IPS-18c (cell line): ENCODE measurements at regions not wholly inside any gene's neighbourhood (a gene's known extent, or its start where the extent isn't known, plus 50 kb on each side); places are given as distances from the start of the nearest gene placed in this dataset.

Experiments
- H3K4me3 ChIP-seq: 2 replicates; pipeline ENCODE4 v1.7.0; 2013; ENCODE audit warnings: low read depth, mild to moderate bottlenecking, low read length, moderate library complexity; ENCODE audit not compliant: insufficient read depth
- H3K9me3 ChIP-seq: one replicate; pipeline ENCODE4 v1.6.1; 2013; ENCODE audit warnings: mild to moderate bottlenecking, low read length, moderate library complexity; ENCODE audit not compliant: control insufficient read depth, insufficient read depth

DNA sequence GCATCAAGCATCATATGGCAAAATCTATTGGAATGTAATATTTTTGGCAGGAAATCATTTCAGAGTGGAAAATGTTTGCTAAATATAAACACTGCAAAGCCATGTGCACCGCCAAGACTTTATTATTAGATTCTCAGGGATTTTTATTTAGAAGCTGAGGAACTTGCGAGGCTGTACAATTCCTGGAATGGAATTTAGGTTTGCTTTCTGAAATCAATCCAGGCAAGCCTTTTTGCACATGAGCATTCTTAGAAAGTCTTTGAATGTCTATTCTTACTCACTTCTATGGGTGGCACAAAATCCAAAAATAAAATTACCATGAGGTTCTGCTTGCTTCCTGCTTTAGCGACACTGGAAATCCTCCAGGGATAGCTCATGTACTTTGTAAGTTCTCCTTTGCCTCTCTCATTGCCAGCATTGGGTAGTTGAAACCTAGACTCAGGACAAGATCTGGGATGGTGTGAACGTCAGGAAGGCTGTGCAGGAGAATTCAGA, 71.5 kb upstream of the PALM2AKAP2 start:
- H3K4me3 ChIP-seq, result no peak overlapping the region
- no peaks in the 10 kb centered on the region for H3K9me3 ChIP-seq

GRCh38 chr9:109709866-109710265, 70.1 kb upstream of the PALM2AKAP2 start:
- Histone ChIP-seq H3K9me3 (no peaks in the 10 kb centered on the region), H3K4me3 (no peak overlapping the region)

GRCh38 chr9:109710830-109711229, 69.2 kb upstream of the PALM2AKAP2 start:
- H3K4me3 ChIP-seq, result no peak overlapping the region
- no peaks in the 10 kb centered on the region for H3K9me3 ChIP-seq

DNA sequence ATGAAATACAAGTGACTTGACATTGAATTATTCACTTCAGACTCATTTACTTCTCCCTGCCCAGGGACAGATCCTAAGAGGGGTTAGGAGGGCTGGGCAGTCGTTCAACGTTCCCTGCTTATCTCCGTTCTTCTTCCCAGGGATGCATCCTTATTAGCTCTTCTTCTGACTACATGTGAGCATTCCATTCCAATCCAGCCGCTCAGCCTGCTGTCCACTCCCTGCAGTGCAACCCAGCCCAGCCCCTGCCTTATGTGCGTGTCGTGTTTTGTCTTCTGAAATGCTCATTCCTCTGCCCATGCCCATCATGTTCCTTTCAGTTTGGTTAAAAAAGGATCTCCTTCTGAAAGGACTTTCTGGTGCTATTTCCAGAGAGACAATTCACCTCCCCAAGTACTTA, 64.7 kb upstream of the PALM2AKAP2 start:
- no peaks in the 10 kb centered on the region for H3K9me3 ChIP-seq

DNA sequence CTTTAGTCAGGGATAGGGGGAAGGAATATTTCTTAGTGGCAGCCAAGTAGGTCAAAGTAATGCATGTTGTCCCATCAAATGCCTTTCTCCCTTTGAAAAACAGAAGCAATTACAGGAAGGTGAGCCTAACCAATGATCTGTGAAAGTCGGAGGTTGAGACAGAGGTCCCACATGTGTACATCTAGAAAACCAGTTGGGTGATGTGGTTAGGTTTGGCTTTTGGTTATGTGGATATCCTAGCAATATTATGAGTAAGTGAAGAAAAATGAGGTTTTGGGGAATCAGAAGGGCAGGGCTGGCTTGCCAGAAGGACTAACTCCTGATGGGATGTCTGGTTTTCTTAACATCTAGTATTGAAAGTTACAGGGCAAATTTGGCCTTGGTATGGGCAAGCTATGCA, 63.4 kb upstream of the PALM2AKAP2 start:
- Histone ChIP-seq H3K9me3 (no peaks in the 10 kb centered on the region), H3K4me3 (no peak overlapping the region)

More for the DNA sequence above, 64.7 kb upstream of the PALM2AKAP2 start:
- no peak overlapping the region for H3K4me3 ChIP-seq

DNA sequence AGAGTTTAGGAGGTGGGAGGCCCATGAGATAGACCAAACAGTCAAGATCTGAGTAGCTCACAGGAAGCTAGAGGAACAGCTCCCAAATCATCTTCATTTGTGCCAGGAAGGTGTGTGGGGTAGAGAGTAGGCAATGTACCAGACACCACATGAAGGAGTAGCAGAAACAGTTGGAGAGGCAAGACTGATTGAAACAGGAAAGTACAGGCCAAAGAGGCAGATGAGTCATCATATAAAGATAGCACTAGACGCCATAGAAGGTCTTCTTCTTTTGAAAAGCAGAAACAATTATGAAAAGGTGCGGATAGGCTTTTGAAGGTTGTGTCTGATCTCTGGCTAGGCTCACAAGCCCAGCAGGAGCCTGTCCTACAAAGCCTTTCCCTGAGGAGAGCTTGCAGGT, 62.7 kb upstream of the PALM2AKAP2 start:
- Histone ChIP-seq H3K4me3 (no peak overlapping the region), H3K9me3 (no peaks in the 10 kb centered on the region)

- no peaks in the 10 kb centered on the region for H3K9me3 ChIP-seq
- H3K4me3 ChIP-seq, result no peak overlapping the region
Measured at GRCh38 chr9:109718861-109719260, 61.1 kb upstream of the PALM2AKAP2 start.

DNA sequence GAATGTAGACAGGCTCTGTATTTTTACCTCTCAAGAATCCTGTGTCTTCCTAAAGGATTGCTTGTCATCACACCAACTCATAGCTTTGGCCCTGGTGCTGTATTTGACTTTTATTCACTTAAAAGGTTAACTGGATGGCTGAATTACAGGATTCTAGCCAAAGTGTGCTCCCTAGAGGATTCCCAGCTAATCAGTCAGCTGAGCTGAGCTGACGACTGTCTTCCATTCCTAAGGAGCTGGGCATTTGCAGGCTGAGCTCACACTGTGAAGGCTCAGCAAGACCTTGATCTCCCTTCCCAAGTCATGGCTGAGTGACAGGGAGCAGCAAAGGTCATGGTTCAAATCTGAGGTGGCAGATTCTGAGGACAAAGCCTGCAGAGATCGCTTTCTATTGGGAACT, 59.0 kb upstream of the PALM2AKAP2 start:
- Histone ChIP-seq H3K4me3 (no peak overlapping the region), H3K9me3 (no peaks in the 10 kb centered on the region)

- Histone ChIP-seq H3K4me3 (no peak overlapping the region), H3K9me3 (no peaks in the 10 kb centered on the region)
Measured at GRCh38 chr9:109722007-109722406, 58.0 kb upstream of the PALM2AKAP2 start.

GRCh38 chr9:109723781-109724180, 56.2 kb upstream of the PALM2AKAP2 start:
- no peak overlapping the region for H3K4me3 ChIP-seq
- no peaks in the 10 kb centered on the region for H3K9me3 ChIP-seq

DNA sequence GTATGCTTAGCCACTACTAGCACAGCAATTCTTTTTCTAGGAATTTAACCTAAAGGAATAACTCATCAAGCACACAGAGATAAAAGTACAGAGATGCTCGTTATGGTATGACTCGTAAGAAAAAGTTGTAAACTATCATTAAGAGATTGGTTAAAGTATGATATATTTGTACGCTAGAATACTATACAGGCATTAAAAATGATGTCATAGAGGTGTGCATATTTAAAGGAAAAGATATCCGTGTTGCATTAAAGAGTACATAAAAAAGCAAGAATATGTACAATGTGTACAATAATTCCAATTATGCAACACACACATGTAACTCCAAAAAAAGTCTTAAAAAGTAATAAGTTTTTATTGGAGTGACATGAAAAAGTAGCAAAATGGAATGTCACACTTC, 54.5 kb upstream of the PALM2AKAP2 start:
- no peak overlapping the region for H3K4me3 ChIP-seq
- no peaks in the 10 kb centered on the region for H3K9me3 ChIP-seq

GRCh38 chr9:109726119-109726518, 53.9 kb upstream of the PALM2AKAP2 start:
- H3K4me3 ChIP-seq, result no peak overlapping the region
- H3K9me3 ChIP-seq, result no peaks in the 10 kb centered on the region

DNA sequence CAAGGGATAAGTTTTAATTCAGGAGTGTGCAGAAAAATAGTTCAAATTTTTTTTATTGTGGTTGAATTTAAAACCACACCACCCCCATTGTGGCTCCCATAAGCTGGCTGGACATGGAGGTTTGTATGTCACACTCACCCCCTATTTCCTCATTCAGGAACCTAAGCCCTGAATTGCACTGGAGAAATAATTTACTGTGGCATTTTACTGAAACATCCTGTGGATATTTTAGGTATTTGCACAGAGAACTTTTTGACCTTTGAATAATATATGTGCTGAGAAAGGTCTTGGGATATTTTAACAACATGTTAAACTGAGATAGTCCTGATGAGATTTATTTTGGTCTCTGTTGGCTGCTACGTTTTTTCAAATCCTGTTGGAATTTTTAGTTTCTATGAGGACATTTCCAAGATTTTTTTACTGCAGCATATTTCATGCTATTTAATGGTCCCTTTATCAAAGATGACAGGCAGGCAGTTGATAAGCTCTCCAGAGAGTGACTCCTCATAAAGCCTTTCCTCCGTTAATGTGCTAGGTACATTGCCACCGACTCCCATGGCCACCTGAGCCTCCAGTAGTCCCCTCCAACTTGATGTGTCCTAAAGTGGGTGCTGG, 51.2 kb upstream of the PALM2AKAP2 start:
- Histone ChIP-seq H3K9me3 (no peaks in the 10 kb centered on the region), H3K4me3 (no peak overlapping the region)

DNA sequence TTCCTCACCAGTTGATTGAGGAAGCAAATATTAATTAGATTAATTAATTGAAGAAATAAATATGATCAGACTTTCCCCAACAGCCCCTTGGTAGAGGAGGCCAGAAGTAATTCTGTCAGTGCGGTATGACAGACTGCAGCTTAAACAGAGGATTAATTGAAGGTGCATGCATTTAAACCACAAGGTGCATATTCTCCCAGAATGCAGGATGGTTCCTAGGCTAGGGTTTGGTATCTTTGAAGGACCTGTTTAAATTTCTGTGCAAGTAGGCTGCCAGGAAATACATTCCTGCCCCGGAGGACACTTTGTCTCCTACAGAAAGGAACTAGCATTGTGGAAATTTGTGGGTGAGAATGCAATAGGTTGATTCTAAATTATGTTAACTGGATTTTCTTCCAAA, 50.5 kb upstream of the PALM2AKAP2 start:
- H3K9me3 ChIP-seq, result no peaks in the 10 kb centered on the region
- no peak overlapping the region for H3K4me3 ChIP-seq
